GM12878 (cell line): ENCODE measurements at regions not wholly inside any gene's neighbourhood (a gene's known extent, or its start where the extent isn't known, plus 50 kb on each side); places are given as distances from the start of the nearest gene placed in this dataset.

Experiments used
- ATF2 ChIP-seq: IDR thresholded peaks from 2 replicates; pipeline ENCODE4 v1.6.1; 2012; ENCODE audit warnings: low read length, inconsistent platforms
- CREB1 ChIP-seq: IDR thresholded peaks from 2 replicates; pipeline ENCODE4 v1.6.1; 2012; ENCODE audit warnings: low read depth, mild to moderate bottlenecking, inconsistent platforms
- CTCF ChIP-seq, 3 experiments: IDR thresholded peaks in 2 of 3; conservative IDR thresholded peaks in 1 of 3; 2 replicates each; pipeline ENCODE4 v1.5.1; 2011; ENCODE audit warnings: low read depth in 3 of 3, low read length in 3 of 3, mild to moderate bottlenecking in 3 of 3, control low read depth in 2 of 3, moderate library complexity in 2 of 3, inconsistent platforms in 1 of 3, mixed read lengths in 1 of 3; ENCODE audit not compliant: control insufficient read depth in 2 of 3, insufficient read depth in 1 of 3; ENCODE audit errors: extremely low read depth in 1 of 3
- EP300 ChIP-seq, 2 experiments: fragments of 150-350 bp in 1 of 2; IDR thresholded peaks; 2 replicates each; pipeline ENCODE4 v1.6.1; 2011 to 2012; ENCODE audit warnings: low read depth in 2 of 2, low read length in 2 of 2, borderline replicate concordance in 1 of 2, improper control_type of control experiment in 1 of 2, inconsistent platforms in 1 of 2; ENCODE audit not compliant: control insufficient read depth in 1 of 2
- ETV6 ChIP-seq, 2 experiments: fragments of 450-650 bp in 1 of 2; IDR thresholded peaks in 1 of 2; conservative IDR thresholded peaks in 1 of 2; 2 replicates each; pipeline ENCODE4 v1.6.1; 2014; ENCODE audit warnings: antibody characterized with exemption in 1 of 2, borderline replicate concordance in 1 of 2, low read depth in 1 of 2, mild to moderate bottlenecking in 1 of 2, moderate library complexity in 1 of 2
- MTA3 ChIP-seq: IDR thresholded peaks from 2 replicates; pipeline ENCODE4 v1.6.1; 2012; ENCODE audit warnings: low read length, inconsistent platforms, borderline replicate concordance
- MYC ChIP-seq: IDR thresholded peaks from 2 replicates; pipeline ENCODE4 v1.6.1; 2011; ENCODE audit warnings: mild to moderate bottlenecking, low read length, moderate library complexity, inconsistent platforms; ENCODE audit not compliant: insufficient read depth, insufficient replicate concordance, insufficient read length, severe bottlenecking
- POLR2A ChIP-seq: IDR thresholded peaks from 2 replicates; pipeline ENCODE4 v1.6.1; 2011; ENCODE audit warnings: low read depth, mild to moderate bottlenecking, low read length
- REST ChIP-seq: IDR thresholded peaks from 2 replicates; pipeline ENCODE4 v1.6.1; 2012; ENCODE audit warnings: mild to moderate bottlenecking, low read depth, low read length
- TAF1 ChIP-seq: IDR thresholded peaks from 2 replicates; pipeline ENCODE4 v1.6.1; 2011; ENCODE audit warnings: mild to moderate bottlenecking, low read depth, low read length, borderline replicate concordance

- TF ChIP-seq POLR2A (no peak), CTCF (IDR thresholded peaks at IDR 0.05 in 2 of 3, conservative IDR thresholded peaks at IDR 0.05 in 1 of 3; ENCODE audit: control insufficient read depth in 2 of 3, extremely low read depth in 1 of 3, insufficient read depth in 1 of 3, low read depth in 3 of 3, low read length in 3 of 3) (no peak), MYC (no peak), TAF1 (no peak), CREB1 (no peak), MTA3 (no peak), ATF2 (no peak), EP300 (IDR thresholded peaks at IDR 0.05; ENCODE audit: borderline replicate concordance in 1 of 2, control insufficient read depth in 1 of 2, low read depth in 2 of 2, low read length in 2 of 2) (no peak), ETV6 (conservative IDR thresholded peaks at IDR 0.05 in 1 of 2, IDR thresholded peaks at IDR 0.05 in 1 of 2; ENCODE audit: borderline replicate concordance in 1 of 2, low read depth in 1 of 2) (no peak), REST (no peak)
Observed at GRCh38 chr14:84446250-84446649, 1083.7 kb upstream of the FLRT2 start.
